ENCODE measurements at regions not wholly inside any gene's neighbourhood (a gene's known extent, or its start where the extent isn't known, plus 50 kb on each side); places are given as distances from the start of the nearest gene placed in this dataset.
"Not testable (repeated sequence)": the region's sequence is repeated elsewhere in the genome, so short reads cannot be mapped to it uniquely, and the experiment has no call there.

DNA sequence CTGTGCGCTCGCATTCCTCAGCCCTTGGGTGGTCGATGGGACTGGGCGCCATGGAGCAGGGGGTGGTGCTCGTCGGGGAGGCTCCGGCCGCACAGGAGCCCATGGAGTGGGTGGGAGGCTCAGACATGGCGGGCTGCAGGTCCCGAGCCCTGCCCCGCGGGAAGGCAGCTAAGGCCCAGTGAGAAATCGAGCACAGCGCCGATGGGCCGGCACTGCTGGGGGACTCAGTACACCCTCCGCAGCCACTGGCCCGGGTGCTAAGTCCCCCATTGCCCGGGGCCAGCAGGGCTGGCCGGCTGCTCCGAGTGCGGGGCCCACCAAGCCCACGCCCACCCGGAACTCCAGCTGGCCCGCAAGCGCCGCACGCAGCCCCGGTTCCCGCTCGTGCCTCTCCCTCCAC is 104.1 kb downstream of the SRGAP2 start:
- ATAC-seq (ENCODE audit: poor library complexity); intact Hi-C loops (cut with DNase I); DNase-seq: not testable (repeated sequence)

GRCh38 chr1:206310948-206311347 is 107.6 kb downstream of the SRGAP2 start:
- intact Hi-C loops (cut with DNase I); DNase-seq: not testable (repeated sequence)
- ATAC-seq (ENCODE audit: poor library complexity), result peak; percentile 63

GRCh38 chr1:206311611-206312273 is 108.4 kb downstream of the SRGAP2 start:
- intact Hi-C loops (cut with DNase I), result not testable (repeated sequence)
- peak; percentile 97 for ATAC-seq (ENCODE audit: poor library complexity)

DNA sequence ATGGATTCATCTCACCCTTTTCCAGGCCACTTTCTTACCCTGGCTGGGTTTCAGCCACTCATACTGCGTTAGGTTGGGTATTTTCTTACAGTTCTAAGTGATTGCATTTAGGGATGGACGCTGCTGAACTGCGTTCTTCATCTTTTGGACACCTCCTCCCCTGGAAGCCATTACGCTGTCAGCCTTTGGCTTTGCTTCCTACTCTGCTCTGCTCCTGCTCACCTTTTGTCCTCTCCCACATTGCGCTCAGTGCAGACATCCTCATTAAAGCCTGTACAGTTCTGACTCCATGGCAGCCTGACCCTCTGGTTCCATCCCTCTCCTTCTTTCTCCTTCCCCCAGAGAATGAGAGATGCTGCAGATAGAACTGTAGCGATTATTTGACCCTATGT is 108.9 kb downstream of the SRGAP2 start:
- DNase-seq; intact Hi-C loops (cut with DNase I): not testable (repeated sequence)

More at GRCh38 chr1:206311611-206312273, 108.4 kb downstream of the SRGAP2 start:
- peak; percentile 85 for DNase-seq

DNA sequence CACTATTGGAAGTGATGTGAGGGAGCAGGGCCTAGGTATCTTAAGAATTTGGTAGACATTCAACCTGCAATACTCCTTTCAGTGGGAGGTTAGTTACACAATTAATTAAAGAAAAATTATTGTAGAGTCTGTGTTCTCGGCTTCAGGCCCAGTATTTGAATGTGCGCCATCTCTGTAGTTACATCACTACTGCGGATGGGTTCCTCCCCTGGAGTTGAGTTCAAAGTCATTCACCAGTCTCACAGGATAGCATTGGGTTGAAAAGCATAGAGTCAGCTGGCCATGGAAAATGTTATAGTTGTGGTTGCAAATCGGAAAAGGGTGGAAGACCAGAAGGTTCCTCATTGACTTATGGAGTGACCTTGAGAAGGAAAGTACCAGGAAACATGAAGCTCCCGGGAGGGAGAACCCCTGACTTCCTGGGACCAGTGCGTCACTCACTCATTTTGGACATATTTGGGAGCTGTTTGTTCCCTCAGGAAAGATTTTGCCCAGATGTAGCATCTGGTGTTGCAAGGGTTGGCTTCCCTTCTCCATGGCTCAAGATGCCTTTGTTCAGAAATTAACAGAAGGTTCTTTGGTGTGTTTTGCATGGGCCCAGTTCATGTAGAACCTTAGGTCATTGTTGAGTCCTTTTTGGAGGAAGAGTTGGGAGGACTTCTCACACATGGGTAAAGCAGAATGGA is 111.8 kb downstream of the SRGAP2 start:
- intact Hi-C loops (cut with DNase I); ATAC-seq (ENCODE audit: poor library complexity); DNase-seq: not testable (repeated sequence)

More for the DNA sequence above, 108.9 kb downstream of the SRGAP2 start:
- ATAC-seq (ENCODE audit: poor library complexity), result peak; percentile 65

- DNase-seq; intact Hi-C loops (cut with DNase I); ATAC-seq (ENCODE audit: poor library complexity): not testable (repeated sequence)
Observed at GRCh38 chr1:206316901-206317300, 113.6 kb downstream of the SRGAP2 start.

DNA sequence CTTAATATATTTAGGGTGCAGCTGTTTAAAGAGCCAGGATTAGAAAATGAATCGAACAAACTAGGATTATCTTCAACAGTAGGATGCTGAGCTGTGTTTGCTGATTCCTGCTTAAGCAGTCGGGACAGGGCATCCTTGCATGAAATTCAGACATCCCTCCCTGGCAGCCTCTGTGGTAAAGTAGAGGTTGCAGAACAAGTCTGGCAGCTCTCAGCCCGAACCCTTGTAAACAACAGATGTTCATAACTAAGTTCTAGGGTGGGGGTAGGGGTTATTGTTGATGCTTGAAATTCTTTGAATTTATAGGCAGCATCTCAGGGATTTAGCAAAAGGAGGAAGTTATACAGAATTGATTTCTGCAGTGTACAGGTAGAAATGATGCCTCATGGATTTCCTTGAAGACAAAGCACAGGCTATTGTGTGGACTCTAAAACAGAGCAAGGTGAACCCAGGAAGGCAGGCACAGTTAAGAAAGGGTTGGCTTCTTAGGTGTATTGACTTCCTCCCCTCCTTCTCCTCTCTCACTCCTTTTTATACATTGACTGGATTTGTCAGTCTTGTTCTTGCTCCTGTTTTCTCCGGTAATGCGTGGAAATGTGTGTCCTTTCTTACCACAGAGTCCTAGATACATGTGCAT is 114.7 kb downstream of the SRGAP2 start:
- intact Hi-C loops (cut with DNase I); ATAC-seq (ENCODE audit: poor library complexity); DNase-seq: not testable (repeated sequence)

DNA sequence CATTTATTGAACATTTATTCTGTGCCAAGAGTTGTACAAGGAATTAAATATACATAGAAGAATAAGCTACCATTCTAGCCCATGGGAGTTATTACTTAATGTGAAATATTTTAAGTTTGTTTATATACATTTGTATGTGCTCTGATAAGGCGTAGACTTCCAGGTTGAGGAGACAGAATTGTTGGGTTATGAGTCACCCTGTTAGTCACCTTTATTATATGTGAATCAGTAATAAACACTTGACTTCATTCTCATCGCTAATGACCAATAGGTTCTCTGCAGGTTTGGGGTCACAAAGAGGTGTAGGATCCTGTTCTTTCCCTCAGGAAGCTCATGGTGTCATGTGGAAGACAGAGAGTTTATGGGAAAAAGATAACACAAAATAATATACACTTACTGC is 116.9 kb downstream of the SRGAP2 start:
- intact Hi-C loops (cut with DNase I); ATAC-seq (ENCODE audit: poor library complexity); DNase-seq: not testable (repeated sequence)

- ATAC-seq (ENCODE audit: poor library complexity) (peak; percentile 29), DNase-seq (peak; percentile 10)
- intact Hi-C loops (cut with DNase I), result not testable (repeated sequence)
Observed at GRCh38 chr1:206326159-206326939, 123.0 kb downstream of the SRGAP2 start.

DNA sequence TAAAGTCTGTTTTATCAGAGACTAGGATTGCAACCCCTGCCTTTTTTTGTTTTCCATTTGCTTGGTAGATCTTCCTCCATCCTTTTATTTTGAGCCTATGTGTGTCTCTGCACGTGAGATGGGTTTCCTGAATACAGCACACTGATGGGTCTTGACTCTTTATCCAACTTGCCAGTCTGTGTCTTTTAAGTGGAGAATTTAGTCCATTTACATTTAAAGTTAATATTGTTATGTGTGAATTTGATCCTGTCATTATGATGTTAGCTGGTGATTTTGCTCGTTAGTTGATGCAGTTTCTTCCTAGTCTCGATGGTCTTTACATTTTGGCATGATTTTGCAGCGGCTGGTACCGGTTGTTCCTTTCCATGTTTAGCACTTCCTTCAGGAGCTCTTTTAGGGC is 128.3 kb downstream of the SRGAP2 start:
- intact Hi-C loops (cut with DNase I); ATAC-seq (ENCODE audit: poor library complexity); DNase-seq: not testable (repeated sequence)

DNA sequence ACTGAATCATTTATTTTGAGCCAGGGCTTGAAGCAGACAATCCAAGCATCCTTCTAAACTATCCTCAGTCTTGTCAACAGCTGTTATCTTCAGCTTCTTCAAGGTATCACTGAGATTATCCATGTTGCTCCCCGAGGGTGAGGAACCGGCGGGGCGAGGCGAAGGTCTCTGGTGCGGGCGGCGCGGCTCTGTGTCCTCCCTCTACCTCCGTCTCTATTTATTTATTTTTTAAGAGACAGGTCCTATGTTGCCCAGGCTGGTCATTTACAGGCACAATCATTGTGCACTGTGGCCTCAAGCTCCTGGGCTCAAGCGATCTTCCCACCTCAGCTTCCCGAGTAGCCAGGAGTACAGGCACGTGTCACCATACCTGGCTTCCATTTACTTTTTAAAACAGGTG is 130.0 kb downstream of the SRGAP2 start:
- intact Hi-C loops (cut with DNase I); ATAC-seq (ENCODE audit: poor library complexity); DNase-seq: not testable (repeated sequence)

- peak; percentile 32 for ATAC-seq (ENCODE audit: poor library complexity)
- intact Hi-C loops (cut with DNase I); DNase-seq: not testable (repeated sequence)
Observed at GRCh38 chr1:206333897-206334296, 130.6 kb downstream of the SRGAP2 start.

DNA sequence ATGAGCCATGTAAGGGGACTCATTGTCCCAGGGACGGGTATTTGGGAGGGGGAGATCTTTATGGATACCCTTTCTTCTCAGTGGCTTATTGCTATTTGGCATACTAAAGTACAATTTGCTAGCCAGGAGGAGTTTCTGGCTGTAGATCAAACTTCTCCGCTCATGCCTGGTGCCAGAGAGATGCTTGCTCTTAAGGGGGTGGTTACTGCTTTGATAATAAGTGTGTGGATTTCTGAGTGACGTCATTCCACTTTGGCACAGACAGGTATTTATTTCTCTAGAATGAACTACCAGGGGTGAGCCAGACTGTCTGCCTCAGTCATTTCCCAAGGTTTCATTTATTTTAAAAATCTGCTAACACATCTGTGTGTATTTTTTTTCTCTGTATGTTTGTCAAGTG is 131.1 kb downstream of the SRGAP2 start:
- DNase-seq; intact Hi-C loops (cut with DNase I): not testable (repeated sequence)
- ATAC-seq (ENCODE audit: poor library complexity), result peak; percentile 83

DNA sequence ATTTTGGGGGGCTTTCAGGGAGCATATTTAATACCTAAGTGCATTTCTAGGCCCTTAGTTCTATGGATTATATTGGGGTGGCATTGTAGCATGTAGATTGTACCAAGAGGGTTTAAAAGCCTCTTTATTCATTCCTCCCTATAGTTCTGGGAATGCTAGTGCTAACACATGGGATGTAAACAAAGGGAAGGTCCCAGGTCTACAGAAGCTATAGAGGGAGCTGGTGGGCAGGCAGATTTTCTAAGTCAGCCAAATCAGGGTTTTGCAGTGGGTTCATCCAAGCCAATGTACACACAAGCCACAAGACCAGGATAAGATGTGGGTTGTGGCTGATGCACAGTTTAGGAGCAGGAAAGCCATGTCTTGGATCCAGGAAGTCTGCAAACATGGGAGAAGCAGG is 131.8 kb downstream of the SRGAP2 start:
- DNase-seq; intact Hi-C loops (cut with DNase I); ATAC-seq (ENCODE audit: poor library complexity): not testable (repeated sequence)

DNA sequence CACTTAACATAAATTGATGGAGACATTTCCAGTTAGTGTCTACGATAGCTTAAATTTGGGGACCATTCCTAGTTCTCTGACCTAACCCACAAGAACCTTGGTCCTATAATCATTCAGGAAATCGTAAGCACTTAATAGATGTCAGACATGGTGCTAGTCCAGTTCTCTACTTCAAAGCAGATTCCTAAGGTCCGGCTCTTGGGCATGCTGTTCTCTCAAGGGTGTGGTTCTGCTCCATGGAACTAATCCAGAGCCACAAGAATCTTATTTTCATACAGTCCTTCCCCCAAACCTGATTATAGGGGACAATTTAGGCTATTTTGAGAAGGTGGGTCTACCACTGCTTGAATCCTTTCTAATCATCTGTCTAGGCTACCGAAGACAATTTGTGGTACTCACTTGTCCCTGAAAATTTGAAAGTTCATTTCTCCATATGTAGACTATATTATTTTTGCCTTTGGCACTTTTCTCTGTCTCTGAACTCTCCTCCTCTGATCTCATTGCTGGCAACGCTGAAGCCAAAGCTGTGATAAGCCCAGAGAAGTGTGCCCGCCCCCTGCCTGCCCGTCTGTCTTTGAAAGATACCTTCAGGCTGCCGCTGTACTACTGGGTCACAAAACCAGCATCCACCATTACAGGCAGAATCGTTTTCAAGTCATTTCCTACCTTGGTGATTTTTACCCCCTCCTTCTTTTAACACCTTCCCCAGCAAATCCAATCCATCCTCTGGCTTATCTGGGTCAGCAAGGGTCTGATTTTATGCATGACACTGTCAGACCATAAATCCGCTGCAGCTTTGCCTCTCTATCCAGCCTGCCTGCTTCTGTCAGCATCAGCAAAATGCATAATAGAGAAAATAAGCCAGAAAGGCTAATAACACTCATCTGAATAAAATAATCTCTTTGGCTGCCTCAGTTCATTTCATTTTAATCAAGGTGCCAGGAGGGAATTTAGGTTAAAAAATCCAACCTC is 132.8 kb downstream of the SRGAP2 start:
- ATAC-seq (ENCODE audit: poor library complexity), result peak; percentile 75

DNA sequence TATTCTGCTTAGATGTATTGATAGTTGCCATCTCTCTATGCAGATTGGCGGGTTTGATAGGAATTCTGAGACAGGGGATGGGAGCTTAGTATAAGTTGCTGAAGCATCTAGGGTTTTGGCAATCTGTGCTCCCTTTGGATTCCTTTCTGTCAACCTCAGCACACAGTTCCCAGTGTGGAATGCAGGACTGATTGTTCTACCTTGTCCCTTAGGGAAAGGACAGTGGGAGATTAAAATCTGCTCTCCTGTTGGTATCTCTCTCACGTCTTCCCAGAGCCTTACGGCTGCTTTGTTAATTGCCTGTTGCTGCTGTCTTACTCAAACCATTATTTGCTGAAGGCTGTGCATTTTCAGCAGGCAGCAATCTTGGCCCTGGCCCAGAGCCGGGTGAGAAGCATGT is 133.3 kb upstream of the IKBKE start:
- ATAC-seq (ENCODE audit: poor library complexity), result peak; percentile 40
- intact Hi-C loops (cut with DNase I); DNase-seq: not testable (repeated sequence)

More for the DNA sequence above, 132.8 kb downstream of the SRGAP2 start:
- intact Hi-C loops (cut with DNase I); DNase-seq: not testable (repeated sequence)

DNA sequence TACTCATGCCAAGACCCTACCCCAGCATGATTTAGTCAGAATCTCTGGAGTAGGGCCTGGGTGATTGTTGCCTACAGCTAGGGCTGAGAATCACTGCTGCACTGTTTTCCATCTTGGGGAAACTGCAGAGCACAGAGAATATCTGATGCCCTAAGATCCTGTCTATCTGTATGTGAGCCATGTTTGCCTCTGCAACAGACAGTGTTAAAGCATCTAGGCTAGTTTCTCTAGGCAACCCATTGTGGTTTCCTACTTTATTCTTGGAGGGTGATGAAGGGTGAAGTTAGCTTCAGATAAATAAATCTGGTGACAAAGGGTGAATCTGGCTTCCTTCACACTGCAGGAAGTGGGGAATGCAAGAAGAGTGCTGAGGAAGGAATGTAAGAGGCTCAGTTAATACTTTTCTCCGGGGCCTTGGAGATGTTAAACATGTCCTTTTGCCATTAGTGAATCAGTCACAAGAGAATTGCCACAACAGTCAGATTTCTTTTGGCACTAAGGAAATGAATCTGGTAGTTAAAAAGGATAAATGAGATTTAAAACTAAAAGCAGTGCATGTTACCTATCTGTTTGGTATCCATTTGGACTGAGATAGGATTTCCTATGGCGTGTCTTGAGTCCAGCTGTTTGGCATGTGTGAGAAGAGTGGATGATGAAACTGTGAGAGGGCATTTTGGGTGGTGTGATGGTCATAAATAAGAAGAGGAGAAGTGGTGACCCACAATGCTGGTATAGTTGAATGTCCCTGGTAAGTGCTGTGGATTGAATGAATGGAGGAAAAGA is 119.6 kb upstream of the IKBKE start:
- DNase-seq; ATAC-seq (ENCODE audit: poor library complexity); intact Hi-C loops (cut with DNase I): not testable (repeated sequence)
